Peyer's patch (tissue), 4 donors: ENCODE measurements at regions not wholly inside any gene's neighbourhood (a gene's known extent, or its start where the extent isn't known, plus 50 kb on each side); places are given as distances from the start of the nearest gene placed in this dataset.

Experiments
- DNase-seq, 3 donors: peaks; one replicate each; pipeline ENCODE4 v3.0.0-alpha.2; 2017 to 2019
- H3K27ac ChIP-seq, 4 donors: fragments of 200-600 bp; sonication (generic); one replicate each; pipeline ENCODE4 v1.5.1; 2016 to 2019
- H3K27me3 ChIP-seq, 2 donors: fragments of 200-600 bp; sonication (generic); one replicate each; pipeline ENCODE4 v1.5.1; 2019
- H3K36me3 ChIP-seq, 3 donors: fragments of 200-600 bp; sonication (generic); one replicate each; pipeline ENCODE4 v1.5.1; 2016 to 2019
- H3K4me1 ChIP-seq, 4 donors: fragments of 200-600 bp; sonication (generic); one replicate each; pipeline ENCODE4 v1.5.1; 2016 to 2019
- H3K4me3 ChIP-seq, 4 donors: fragments of 200-600 bp; sonication (generic); 1 replicate in 3 of 4; 2 replicates in 1 of 4; pipeline ENCODE4 v1.5.1; 2016 to 2019; ENCODE audit warnings: mild to moderate bottlenecking in 1 of 4
- H3K9me3 ChIP-seq, 4 donors: fragments of 200-600 bp; sonication (generic); one replicate each; pipeline ENCODE4 v1.5.1; 2016 to 2019; ENCODE audit warnings: mild to moderate bottlenecking in 1 of 4
- CTCF ChIP-seq, 6 experiments: fragments of 450-650 bp in 4 of 6; fragments of 200-600 bp in 2 of 6; sonication (generic) in 1 of 6; IDR thresholded peaks; one replicate each; pipeline ENCODE4 v1.5.1; 2017 to 2019; ENCODE audit warnings: antibody characterized with exemption in 6 of 6, mild to moderate bottlenecking in 3 of 6, moderate library complexity in 1 of 6
- POLR2A ChIP-seq, 2 donors: fragments of 450-650 bp; IDR thresholded peaks; one replicate each; pipeline ENCODE4 v1.5.1; 2017; ENCODE audit warnings: antibody characterized with exemption in 2 of 2, mild to moderate bottlenecking in 2 of 2, moderate library complexity in 2 of 2

- no peak overlapping the region for H3K27ac ChIP-seq
- no peak overlapping the region for H3K4me3 ChIP-seq
- H3K36me3 ChIP-seq, result no peaks in the 10 kb centered on the region
- DNase-seq, result no peak
- peaks cover 0 to under 1% (median 0%) of the 10 kb centered on the region in 4 donors for H3K9me3 ChIP-seq
- no peaks in the 10 kb centered on the region for H3K27me3 ChIP-seq
- TF ChIP-seq CTCF (IDR thresholded peaks at IDR 0.05) (no peak), POLR2A (IDR thresholded peaks at IDR 0.05) (no peak)
- no peaks in the 10 kb centered on the region for H3K4me1 ChIP-seq
Observed at GRCh38 chr4:136806844-136807243, 725.5 kb downstream of the PCDH18 start.

GRCh38 chr4:136805617-136806016, 726.7 kb downstream of the PCDH18 start:
- TF ChIP-seq CTCF (IDR thresholded peaks at IDR 0.05) (no peak), POLR2A (IDR thresholded peaks at IDR 0.05) (no peak)
- H3K27ac ChIP-seq, result no peak overlapping the region
- H3K9me3 ChIP-seq, result no peaks in the 10 kb centered on the region
- H3K36me3 ChIP-seq, result no peaks in the 10 kb centered on the region
- no peak for DNase-seq
- no peaks in the 10 kb centered on the region for H3K4me1 ChIP-seq
- H3K4me3 ChIP-seq, result no peak overlapping the region
- H3K27me3 ChIP-seq, result no peaks in the 10 kb centered on the region

- Histone ChIP-seq H3K27ac (no peak overlapping the region), H3K27me3 (no peaks in the 10 kb centered on the region), H3K36me3 (no peaks in the 10 kb centered on the region), H3K4me1 (no peaks in the 10 kb centered on the region), H3K4me3 (no peak overlapping the region), H3K9me3 (no peaks in the 10 kb centered on the region)
- no peak for DNase-seq
- TF ChIP-seq CTCF (IDR thresholded peaks at IDR 0.05) (no peak), POLR2A (IDR thresholded peaks at IDR 0.05) (no peak)
Observed at GRCh38 chr4:136803433-136803832, 728.9 kb downstream of the PCDH18 start.

- Histone ChIP-seq H3K36me3 (no peaks in the 10 kb centered on the region), H3K9me3 (no peaks in the 10 kb centered on the region), H3K4me3 (no peak overlapping the region), H3K27me3 (no peaks in the 10 kb centered on the region), H3K4me1 (no peaks in the 10 kb centered on the region), H3K27ac (no peak overlapping the region)
- TF ChIP-seq POLR2A (IDR thresholded peaks at IDR 0.05) (no peak), CTCF (IDR thresholded peaks at IDR 0.05) (no peak)
- DNase-seq, result no peak
Observed at GRCh38 chr4:136800248-136800647, 732.0 kb downstream of the PCDH18 start.

- no peaks in the 10 kb centered on the region for H3K27me3 ChIP-seq
- no peak for DNase-seq
- H3K4me3 ChIP-seq, result no peak overlapping the region
- no peak overlapping the region for H3K27ac ChIP-seq
- TF ChIP-seq POLR2A (IDR thresholded peaks at IDR 0.05), result no peak
- TF ChIP-seq CTCF (IDR thresholded peaks at IDR 0.05), result no peak
- H3K9me3 ChIP-seq, result no peaks in the 10 kb centered on the region
- H3K36me3 ChIP-seq, result no peaks in the 10 kb centered on the region
- H3K4me1 ChIP-seq, result no peaks in the 10 kb centered on the region
Observed at GRCh38 chr4:136796953-136797352, 735.3 kb downstream of the PCDH18 start.

GRCh38 chr4:136793848-136794247, 738.4 kb downstream of the PCDH18 start:
- DNase-seq, result no peak
- TF ChIP-seq CTCF (IDR thresholded peaks at IDR 0.05) (no peak), POLR2A (IDR thresholded peaks at IDR 0.05) (no peak)
- H3K4me3 ChIP-seq, result no peak overlapping the region
- H3K27ac ChIP-seq, result no peak overlapping the region
- H3K27me3 ChIP-seq, result no peaks in the 10 kb centered on the region
- H3K9me3 ChIP-seq, result no peaks in the 10 kb centered on the region
- H3K36me3 ChIP-seq, result no peaks in the 10 kb centered on the region
- no peaks in the 10 kb centered on the region for H3K4me1 ChIP-seq
